PC-9 (cell line): ENCODE measurements at regions not wholly inside any gene's neighbourhood (a gene's known extent, or its start where the extent isn't known, plus 50 kb on each side); places are given as distances from the start of the nearest gene placed in this dataset.

ENCODE experiments used
- CTCF ChIP-seq: fragments of 200-600 bp; sonication (generic); conservative IDR thresholded peaks from 2 replicates; pipeline ENCODE4 v1.6.1; 2017; ENCODE audit warnings: mixed run types, antibody characterized with exemption, mild to moderate bottlenecking, moderate library complexity
- EZH2 ChIP-seq: fragments of 200-600 bp; sonication (generic); IDR thresholded peaks from 2 replicates; pipeline ENCODE4 v1.8.0; 2017; ENCODE audit warnings: antibody characterized with exemption, low read depth

DNA sequence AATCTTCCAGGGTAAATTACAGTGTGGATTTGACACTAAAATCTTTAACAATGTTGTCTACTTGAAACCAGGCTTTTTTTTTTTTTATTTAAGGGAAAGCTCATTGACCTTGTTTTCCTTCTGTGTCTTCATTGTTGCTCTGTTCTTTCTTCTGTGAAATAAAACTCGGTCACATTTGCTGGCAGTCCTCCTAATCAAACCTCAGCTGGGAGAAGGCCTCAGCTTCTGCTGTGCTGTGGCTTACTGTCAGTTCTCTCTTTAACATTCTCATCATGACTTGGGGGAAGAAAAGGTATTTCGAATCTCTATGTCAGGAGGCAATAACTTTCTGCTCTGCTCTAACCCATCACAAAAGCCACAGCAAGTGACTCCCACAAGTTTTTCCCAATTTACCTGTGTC, 268.9 kb downstream of the ZNF608 start:
- TF ChIP-seq CTCF (no peak), EZH2 (no peak)
